Glutamatergic neuron (in vitro differentiated cells): ENCODE measurements at regions not wholly inside any gene's neighbourhood (a gene's known extent, or its start where the extent isn't known, plus 50 kb on each side); places are given as distances from the start of the nearest gene placed in this dataset.

Source experiments
- DNase-seq: peaks from one replicate; pipeline ENCODE4 v3.0.0; 2022
- H3K27ac Mint-ChIP-seq: one replicate; pipeline ENCODE4 v1.8.0; 2020; ENCODE audit warnings: mild to moderate bottlenecking, mixed read lengths, inconsistent platforms; ENCODE audit not compliant: unreplicated experiment
- H3K27me3 Mint-ChIP-seq: one replicate; pipeline ENCODE4 v1.8.0; 2020; ENCODE audit warnings: mild to moderate bottlenecking, moderate library complexity, mixed read lengths, inconsistent platforms; ENCODE audit not compliant: unreplicated experiment
- H3K36me3 Mint-ChIP-seq: one replicate; pipeline ENCODE4 v1.8.0; 2020; ENCODE audit warnings: mild to moderate bottlenecking, mixed read lengths, inconsistent platforms; ENCODE audit not compliant: unreplicated experiment
- H3K4me1 Mint-ChIP-seq: one replicate; pipeline ENCODE4 v1.8.0; 2020; ENCODE audit warnings: mild to moderate bottlenecking, low read depth, mixed read lengths, inconsistent platforms; ENCODE audit not compliant: unreplicated experiment
- H3K4me3 Mint-ChIP-seq: one replicate; pipeline ENCODE4 v1.8.0; 2020; ENCODE audit warnings: mild to moderate bottlenecking, mixed read lengths, inconsistent platforms; ENCODE audit not compliant: unreplicated experiment
- H3K9me3 Mint-ChIP-seq: one replicate; pipeline ENCODE4 v1.8.0; 2020; ENCODE audit warnings: mild to moderate bottlenecking, moderate library complexity, mixed read lengths, inconsistent platforms; ENCODE audit not compliant: unreplicated experiment
- CTCF ChIP-seq: fragments of 200-600 bp; sonication (generic); IDR thresholded peaks from one replicate; pipeline ENCODE4 v1.5.0; 2021; ENCODE audit not compliant: partially characterized antibody, unreplicated experiment

- no peak for TF ChIP-seq CTCF
Observed at GRCh38 chr15:39498629-39499028, 82.2 kb upstream of the THBS1 start.

GRCh38 chr15:39499042-39499441 is 81.8 kb upstream of the THBS1 start:
- no peak for DNase-seq
- no peak for TF ChIP-seq CTCF
- H3K4me3 Mint-ChIP-seq = no peak overlapping the region
- no peaks in the 10 kb centered on the region for H3K27me3 Mint-ChIP-seq
- no peak overlapping the region for H3K27ac Mint-ChIP-seq
- H3K4me1 Mint-ChIP-seq = peaks cover 3% of the 10 kb centered on the region
- H3K36me3 Mint-ChIP-seq = no peaks in the 10 kb centered on the region
- no peaks in the 10 kb centered on the region for H3K9me3 Mint-ChIP-seq

More at GRCh38 chr15:39498629-39499028, 82.2 kb upstream of the THBS1 start:
- Mint-ChIP-seq H3K27me3 (no peaks in the 10 kb centered on the region), H3K9me3 (no peaks in the 10 kb centered on the region), H3K36me3 (no peaks in the 10 kb centered on the region), H3K4me3 (no peak overlapping the region), H3K4me1 (peaks cover 3% of the 10 kb centered on the region), H3K27ac (no peak overlapping the region)
- DNase-seq = no peak

GRCh38 chr15:39499681-39500080 is 81.2 kb upstream of the THBS1 start:
- no peaks in the 10 kb centered on the region for H3K36me3 Mint-ChIP-seq
- H3K4me3 Mint-ChIP-seq = no peak overlapping the region
- H3K27me3 Mint-ChIP-seq = no peaks in the 10 kb centered on the region
- no peak overlapping the region for H3K27ac Mint-ChIP-seq
- DNase-seq = no peak
- H3K9me3 Mint-ChIP-seq = no peaks in the 10 kb centered on the region
- TF ChIP-seq CTCF = no peak
- H3K4me1 Mint-ChIP-seq = peaks cover 3% of the 10 kb centered on the region

- no peak for TF ChIP-seq CTCF
- H3K4me1 Mint-ChIP-seq = peaks cover 1% of the 10 kb centered on the region
- no peak overlapping the region for H3K4me3 Mint-ChIP-seq
- no peak overlapping the region for H3K27ac Mint-ChIP-seq
- no peaks in the 10 kb centered on the region for H3K36me3 Mint-ChIP-seq
- H3K27me3 Mint-ChIP-seq = no peaks in the 10 kb centered on the region
- no peak for DNase-seq
- H3K9me3 Mint-ChIP-seq = no peaks in the 10 kb centered on the region
Observed at GRCh38 chr15:39501366-39502081, 79.4 kb upstream of the THBS1 start.

GRCh38 chr15:39502082-39502447 is 78.8 kb upstream of the THBS1 start:
- no peak for DNase-seq
- no peaks in the 10 kb centered on the region for H3K4me1 Mint-ChIP-seq
- no peak for TF ChIP-seq CTCF
- no peak overlapping the region for H3K27ac Mint-ChIP-seq
- no peaks in the 10 kb centered on the region for H3K9me3 Mint-ChIP-seq
- no peaks in the 10 kb centered on the region for H3K36me3 Mint-ChIP-seq
- no peak overlapping the region for H3K4me3 Mint-ChIP-seq
- peaks cover 1% of the 10 kb centered on the region for H3K27me3 Mint-ChIP-seq
